Uterus (tissue), 2 donors: ENCODE measurements at regions not wholly inside any gene's neighbourhood (a gene's known extent, or its start where the extent isn't known, plus 50 kb on each side); places are given as distances from the start of the nearest gene placed in this dataset.

Source experiments
- CTCF ChIP-seq, 4 experiments: fragments of 200-600 bp in 2 of 4; fragments of 450-650 bp in 2 of 4; sonication (generic) in 2 of 4; IDR thresholded peaks; one replicate each; pipeline ENCODE4 v1.5.1; 2016 to 2019; ENCODE audit warnings: antibody characterized with exemption in 4 of 4, mild to moderate bottlenecking in 2 of 4, moderate library complexity in 1 of 4
- POLR2A ChIP-seq, 2 donors: fragments of 450-650 bp; IDR thresholded peaks; one replicate each; pipeline ENCODE4 v1.6.1; 2016; ENCODE audit warnings: antibody characterized with exemption in 2 of 2, mild to moderate bottlenecking in 1 of 2, moderate library complexity in 1 of 2

- no peak for TF ChIP-seq CTCF (IDR thresholded peaks at IDR 0.05)
- no peak for TF ChIP-seq POLR2A (IDR thresholded peaks at IDR 0.05)
These were observed 288.6 kb downstream of the ELAVL2 start for GRCh38 chr9:23537192-23538066.
